CD4-positive, alpha-beta T cell treated with Interleukin-2 at 100 ng/mL for 4 hours (primary cell): ENCODE measurements at regions not wholly inside any gene's neighbourhood (a gene's known extent, or its start where the extent isn't known, plus 50 kb on each side); places are given as distances from the start of the nearest gene placed in this dataset.
"Not testable (repeated sequence)": the region's sequence is repeated elsewhere in the genome, so short reads cannot be mapped to it uniquely, and the experiment has no call there.

ENCODE experiments used
- DNase-seq: peaks from one replicate; pipeline ENCODE4 v3.0.0-alpha.2; 2020; ENCODE audit warnings: low spot score

DNA sequence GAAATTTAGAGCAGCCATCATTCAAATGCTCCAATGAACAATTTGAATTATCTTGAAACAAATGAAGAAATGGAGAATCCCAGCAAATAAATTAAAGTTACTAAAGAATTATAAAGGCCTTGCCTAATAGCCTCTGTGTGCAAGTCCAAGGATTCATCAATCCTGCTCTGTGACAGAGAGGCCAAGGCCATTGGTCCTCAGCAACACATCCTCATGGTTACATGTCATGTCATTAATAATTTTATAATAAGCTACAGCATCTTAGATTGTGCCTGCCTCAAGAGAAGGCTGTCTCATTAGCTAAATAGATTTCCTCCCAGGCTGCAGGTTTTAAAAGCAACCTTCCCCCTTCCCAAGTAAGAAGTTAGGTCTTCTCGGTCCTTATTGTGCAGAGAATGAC is 611.6 kb downstream of the FBXO15 start:
- DNase-seq: no peak

DNA sequence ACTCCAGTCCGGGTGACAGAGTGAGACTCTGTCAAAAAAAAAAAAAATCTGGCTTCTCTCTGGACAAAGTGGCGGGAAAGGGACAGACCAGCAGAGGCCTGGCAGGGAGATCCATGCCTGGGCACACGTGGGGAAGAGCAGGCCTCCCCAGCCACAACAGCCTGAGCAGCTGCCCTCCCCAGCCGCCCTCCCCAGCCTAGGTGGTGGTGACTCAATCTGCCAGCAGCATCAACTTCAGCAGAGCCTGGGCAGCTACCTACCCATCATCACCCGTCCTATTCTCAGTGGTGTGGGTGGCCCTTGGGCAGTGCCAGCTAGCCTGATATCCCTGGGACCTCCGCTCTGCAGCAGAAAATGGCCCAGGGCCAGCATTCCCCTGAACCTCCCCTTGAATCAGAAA is 612.4 kb downstream of the FBXO15 start:
- no peak for DNase-seq

DNA sequence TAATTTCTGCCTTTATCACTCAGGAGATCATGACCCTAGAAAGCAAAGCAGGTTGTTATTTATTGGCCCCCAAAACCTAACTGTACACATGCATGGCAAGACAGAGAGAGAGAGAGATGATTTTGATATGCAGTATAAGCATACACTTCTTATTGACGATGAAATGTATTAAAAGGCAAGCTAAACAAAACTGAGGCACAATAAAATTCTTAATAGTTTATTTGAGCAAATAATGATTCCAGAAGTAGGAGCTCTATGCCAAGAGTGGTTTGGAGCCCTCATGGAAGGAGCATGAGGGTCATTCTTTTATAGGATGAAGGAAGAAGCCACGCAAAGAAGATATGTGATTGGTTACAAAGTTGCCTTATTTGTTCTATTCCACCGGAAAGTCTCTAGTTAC is 616.0 kb downstream of the FBXO15 start:
- no peak for DNase-seq

DNA sequence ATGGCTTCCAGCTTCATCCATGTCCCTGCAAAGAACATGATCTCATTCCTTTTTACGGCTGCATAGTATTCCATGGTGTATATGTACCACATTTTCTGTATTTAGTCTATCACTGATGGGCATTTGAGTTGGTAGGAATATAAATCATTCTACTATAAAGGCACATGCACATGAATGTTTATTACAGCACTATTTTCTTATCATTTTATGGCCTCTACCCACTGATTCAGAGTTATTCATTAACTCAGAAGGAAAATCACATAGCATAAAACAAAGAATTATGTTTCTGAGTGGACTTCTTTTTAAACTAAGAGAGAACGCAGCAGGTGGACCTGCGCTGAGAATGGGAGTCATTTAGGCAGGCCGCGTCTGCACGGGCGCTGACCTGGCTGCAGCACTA is 619.6 kb downstream of the FBXO15 start:
- no peak for DNase-seq

DNA sequence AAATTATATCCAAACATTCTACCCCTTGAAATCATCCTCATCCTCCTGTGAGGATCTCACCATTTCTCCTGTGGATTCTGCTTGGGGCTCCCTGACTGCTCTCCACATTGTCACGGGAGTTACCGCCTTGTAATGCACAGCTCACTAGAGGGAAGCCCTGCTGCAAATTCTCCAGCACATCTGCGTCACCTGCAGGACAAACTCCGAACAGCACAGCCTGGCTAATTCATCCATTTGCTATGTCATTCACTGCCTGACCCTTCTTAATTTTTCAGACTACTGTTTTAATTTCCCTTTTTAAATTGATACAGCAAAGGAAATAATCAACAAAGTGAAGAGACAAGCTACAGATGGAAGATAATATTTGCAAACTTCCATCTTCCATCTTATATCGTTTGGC is 627.4 kb downstream of the FBXO15 start:
- DNase-seq: no peak

DNA sequence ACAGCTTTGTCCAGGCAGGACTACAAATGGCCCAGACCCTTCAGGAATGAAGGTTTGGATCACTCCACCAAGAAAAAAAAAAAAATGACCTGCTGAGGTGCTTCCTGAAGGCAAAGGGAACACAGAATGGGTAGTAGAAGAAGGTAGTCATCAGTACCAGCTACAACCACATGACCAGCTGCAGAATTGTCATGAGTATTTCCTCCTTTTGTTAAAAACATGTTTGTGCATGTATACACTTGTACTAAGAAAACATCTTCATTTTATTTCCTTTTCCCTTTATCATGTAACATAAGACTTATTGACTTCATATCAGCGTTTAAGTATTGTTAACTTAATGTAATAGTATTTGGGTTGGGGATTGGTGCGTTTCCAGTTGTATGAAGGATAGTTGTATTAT is 631.6 kb downstream of the FBXO15 start:
- DNase-seq: not testable (repeated sequence)

DNA sequence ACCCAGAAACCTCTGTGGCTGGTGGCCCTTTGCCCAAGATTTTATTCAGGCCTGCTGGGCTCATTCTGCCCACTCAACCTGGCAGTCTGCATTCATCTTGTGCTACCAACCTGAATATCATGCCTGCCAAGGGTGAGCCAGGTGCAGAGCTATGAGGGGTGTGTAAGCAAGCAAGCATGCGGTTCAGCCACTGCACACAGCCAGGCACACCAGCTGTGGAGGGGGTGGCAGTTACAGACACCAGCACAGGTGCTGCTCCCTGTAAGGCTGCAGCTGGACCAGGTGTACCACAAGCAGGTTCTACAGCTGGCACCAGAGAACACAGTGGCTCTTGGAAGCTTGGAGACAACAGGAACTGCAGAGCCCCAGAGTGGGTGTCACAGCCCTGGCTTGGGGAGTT is 633.2 kb downstream of the FBXO15 start:
- no peak for DNase-seq

- no peak for DNase-seq
Measured at GRCh38 chr18:73511771-73512503, 635.7 kb downstream of the FBXO15 start.

DNA sequence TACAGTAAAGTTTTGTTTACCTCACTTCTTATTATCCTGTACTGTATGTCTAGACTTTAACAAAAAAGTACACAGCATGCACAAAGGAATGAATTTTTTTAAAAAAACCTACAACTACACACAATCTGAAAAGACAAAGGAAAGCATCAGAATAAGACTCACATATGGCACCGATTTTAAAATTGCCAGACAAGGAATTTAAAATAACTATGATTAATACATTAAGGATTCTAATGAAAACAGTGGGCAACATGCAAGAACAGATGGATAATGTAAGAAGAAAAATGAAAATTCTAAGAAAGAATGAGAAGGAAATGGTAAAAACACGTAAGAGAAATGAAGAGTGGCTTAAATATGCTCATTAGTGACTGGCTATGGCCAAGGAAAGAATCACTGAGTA is 638.2 kb downstream of the FBXO15 start:
- DNase-seq: no peak

GRCh38 chr18:73503326-73503725 is 635.5 kb upstream of the NETO1 start:
- DNase-seq: no peak

- DNase-seq: no peak
Measured at GRCh38 chr18:73487966-73488365, 620.2 kb upstream of the NETO1 start.

DNA sequence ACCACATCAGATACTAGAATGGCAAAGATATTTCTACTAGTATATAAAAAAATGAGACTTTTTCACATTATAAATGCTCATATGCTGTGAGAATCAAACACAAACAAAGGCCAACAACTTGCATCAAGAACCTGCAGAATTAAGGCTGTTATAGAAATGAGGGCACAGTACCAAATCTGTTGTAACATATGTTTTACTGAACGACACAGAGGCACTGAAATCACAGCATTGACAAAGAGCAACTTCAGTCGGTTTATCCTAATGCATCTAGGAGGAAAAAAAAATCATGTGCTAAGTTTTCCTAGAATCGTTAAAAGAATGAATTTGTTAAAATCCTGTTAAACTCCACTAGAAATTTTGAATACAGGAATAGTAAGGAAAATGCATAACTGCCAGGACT is 617.4 kb upstream of the NETO1 start:
- DNase-seq: no peak

DNA sequence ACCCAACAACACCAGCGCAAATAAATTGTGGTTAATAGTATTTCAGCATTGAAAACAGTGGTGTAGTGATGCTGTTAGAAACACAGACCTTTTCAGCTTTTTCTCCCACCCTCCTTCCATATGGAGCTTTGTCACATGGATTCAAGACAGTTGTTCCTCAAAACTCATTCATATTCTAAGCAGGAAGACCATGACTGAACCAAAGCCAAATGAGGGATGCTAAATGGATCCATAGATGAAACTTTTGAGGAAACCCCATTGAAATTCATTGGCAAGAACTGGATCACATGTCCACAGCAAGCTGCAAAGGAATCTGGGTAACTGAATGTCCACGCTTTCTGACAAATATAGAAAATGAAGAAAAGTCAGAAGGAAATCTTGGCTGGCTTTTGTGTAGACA is 615.1 kb upstream of the NETO1 start:
- DNase-seq: no peak

DNA sequence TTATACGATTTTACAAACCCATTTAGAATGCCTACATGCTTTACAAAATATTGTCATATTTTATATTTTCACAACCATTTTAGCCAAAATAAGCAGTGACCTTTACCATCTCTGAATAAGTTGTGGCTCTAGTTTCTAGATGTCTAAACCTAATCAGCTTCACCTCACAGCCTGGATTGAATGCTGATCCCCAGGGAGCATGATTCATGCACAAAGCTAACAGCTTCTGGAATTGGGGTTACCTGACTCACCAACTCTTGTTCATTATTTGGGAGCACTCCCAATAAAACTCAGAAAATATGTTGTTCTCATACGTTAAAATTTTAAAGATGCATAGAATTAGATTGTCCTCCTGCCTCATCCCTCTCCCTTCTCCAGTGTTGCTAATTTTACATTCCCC is 611.7 kb upstream of the NETO1 start:
- no peak for DNase-seq

DNA sequence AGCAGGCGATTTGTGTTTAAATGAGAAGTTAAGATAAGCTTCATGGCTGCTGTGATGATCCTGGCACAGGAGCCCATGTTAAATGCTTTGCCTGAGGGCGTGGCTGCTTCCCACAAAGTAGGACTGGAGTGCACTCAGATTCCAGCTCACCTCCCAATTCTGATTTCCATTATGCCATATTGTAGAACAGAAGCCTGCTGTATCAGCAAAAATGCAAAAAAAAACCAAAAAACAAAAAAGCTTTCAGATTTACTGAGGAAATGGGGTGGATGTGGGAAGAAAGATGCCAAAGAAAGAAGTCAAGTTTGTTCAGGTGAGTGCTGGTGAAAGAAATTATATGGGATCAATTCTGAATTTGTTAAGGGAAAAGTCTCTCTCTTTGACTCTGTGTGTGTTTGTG is 610.4 kb upstream of the NETO1 start:
- no peak for DNase-seq

DNA sequence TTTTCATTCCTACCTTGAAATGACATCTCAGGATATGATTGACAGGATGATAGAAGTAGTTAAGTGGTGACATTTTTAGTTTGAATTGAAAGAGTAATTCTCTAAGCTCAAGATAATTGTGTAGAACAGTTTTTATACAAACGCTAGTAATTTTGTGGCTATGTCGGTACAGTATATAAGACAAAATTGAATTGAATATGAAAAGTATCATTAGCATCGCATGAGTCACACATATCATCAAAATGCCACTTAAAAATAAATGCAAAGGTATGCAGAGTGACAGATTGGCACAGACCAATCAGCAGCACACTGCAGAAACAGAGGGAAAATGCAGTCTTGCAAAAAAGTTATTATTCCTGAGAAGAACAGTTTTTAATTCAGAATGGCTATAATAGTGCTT is 608.2 kb upstream of the NETO1 start:
- DNase-seq: no peak

GRCh38 chr18:73462092-73462491 is 594.3 kb upstream of the NETO1 start:
- no peak for DNase-seq

DNA sequence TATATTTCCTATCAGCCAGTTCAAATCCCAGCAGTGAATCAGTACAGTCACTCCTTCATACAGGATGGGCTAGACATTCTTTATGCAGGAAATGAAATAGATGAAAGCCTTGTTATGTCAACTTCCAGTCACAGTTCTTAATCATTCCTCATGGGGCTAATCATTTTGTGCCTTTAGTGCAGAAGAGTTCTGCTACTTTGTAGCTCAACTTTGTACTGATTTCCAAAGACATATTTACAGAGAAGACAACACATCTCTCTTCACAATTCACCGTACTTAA is 593.9 kb upstream of the NETO1 start:
- no peak for DNase-seq

- no peak for DNase-seq
Measured at GRCh38 chr18:73461038-73461779, 593.4 kb upstream of the NETO1 start.

DNA sequence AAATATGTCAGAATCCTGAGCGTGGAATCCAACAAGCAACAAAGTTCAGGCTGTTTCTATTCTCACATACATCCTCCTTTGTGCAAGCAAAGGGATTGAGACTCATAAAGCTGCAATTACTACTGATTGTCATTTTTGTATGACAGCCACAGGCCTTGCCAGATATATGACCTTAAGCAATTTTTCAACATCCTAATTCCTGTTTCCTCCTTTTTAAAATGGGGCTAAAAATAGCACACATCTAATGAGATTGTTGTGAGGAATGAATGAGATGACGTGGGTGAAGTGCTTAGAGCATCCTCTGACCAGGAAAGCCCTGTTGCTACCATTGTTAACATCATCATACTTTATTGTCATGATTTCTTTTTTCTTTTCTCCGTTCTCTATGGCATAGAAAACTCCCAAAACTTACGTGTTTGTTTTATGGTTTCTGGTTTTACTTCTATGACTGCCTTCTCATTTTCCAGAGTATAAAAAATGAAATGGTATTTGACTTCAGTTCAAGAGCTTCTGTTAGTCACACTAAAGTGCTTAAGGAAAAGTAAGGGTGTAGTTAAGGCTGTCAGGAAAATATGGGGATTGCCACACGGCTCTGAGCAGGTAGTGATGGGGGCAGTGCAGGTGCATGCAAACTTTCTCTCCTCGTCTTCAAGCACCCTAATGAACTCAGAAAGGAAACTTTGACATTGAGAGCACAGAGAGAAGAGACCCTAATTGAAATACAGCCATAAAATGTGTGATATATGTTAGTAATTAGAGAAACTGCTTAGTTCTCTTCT is 590.6 kb upstream of the NETO1 start:
- no peak for DNase-seq

DNA sequence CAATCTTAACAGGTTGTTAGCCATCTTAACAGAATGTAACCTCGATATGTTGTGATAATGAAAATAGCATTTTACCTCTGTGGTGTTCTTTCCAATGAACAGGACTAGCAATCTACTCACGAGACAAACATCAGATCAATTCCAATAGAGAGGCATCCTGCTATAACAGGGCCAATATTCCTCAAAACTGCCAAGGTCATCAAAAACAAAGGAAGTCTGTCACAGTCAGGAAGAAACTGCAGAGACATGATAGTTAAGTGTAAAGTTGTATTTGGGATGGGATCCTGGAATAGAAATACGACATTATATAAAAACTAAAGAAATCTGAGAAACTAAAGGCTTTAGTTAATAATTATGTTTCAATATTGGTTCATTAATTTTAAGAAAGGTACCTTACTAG is 588.9 kb upstream of the NETO1 start:
- DNase-seq: no peak

- DNase-seq: no peak
Measured at GRCh38 chr18:73452866-73453265, 585.1 kb upstream of the NETO1 start.

- DNase-seq: no peak
Measured at GRCh38 chr18:73446502-73446901, 578.7 kb upstream of the NETO1 start.
